ENCODE measurements at regions not wholly inside any gene's neighbourhood (a gene's known extent, or its start where the extent isn't known, plus 50 kb on each side); places are given as distances from the start of the nearest gene placed in this dataset.

GRCh38 chr17:54839447-54839846, 61.2 kb upstream of the TOM1L1 start:
- intact Hi-C loops (cut with micrococcal nuclease) = no loop called here
- H3K4me2 ChIP-seq (ENCODE audit: low read length) = no peak overlapping the region
- H3K27ac ChIP-seq (ENCODE audit: low read depth, low read length) = no peak overlapping the region
- H3K79me2 ChIP-seq (ENCODE audit: insufficient read depth, low read length) = no peaks in the 10 kb centered on the region
- no peak overlapping the region for H3K4me3 ChIP-seq (replicated peaks in 1 of 2; ENCODE audit: low read depth in 1 of 2, low read length in 2 of 2)
- H3K9ac ChIP-seq (ENCODE audit: low read length) = no peak overlapping the region
- no peaks in the 10 kb centered on the region for H4K20me1 ChIP-seq (ENCODE audit: insufficient read depth)
- H2AFZ ChIP-seq (ENCODE audit: low read depth, low read length, poor library complexity, severe bottlenecking) = no peak overlapping the region
- no peaks in the 10 kb centered on the region for H3K9me2 ChIP-seq (ENCODE audit: insufficient read depth)
- H3K9me3 ChIP-seq (ENCODE audit: control insufficient read depth in 1 of 2, insufficient read depth in 1 of 2, low read depth in 1 of 2, low read length in 2 of 2) = no peaks in the 10 kb centered on the region
- H3K27me3 ChIP-seq (ENCODE audit: insufficient read depth, low read length) = peaks cover 13% of the 10 kb centered on the region
- ChIA-PET POLR2A (no interaction called here), RAD21 (ENCODE audit: low non-redundant PET in 1 of 2, low total read pairs in 2 of 2, uncharacterized antibody in 2 of 2, unreplicated experiment in 2 of 2) (no interaction called here), CTCF (no interaction called here)
- no peaks in the 10 kb centered on the region for H3K4me1 ChIP-seq (ENCODE audit: control insufficient read depth in 1 of 2, insufficient read depth in 2 of 2, low read length in 2 of 2)
- DNase-seq (ENCODE audit: low read depth, low spot score) = no peak
- BruUV-seq (replicated peaks) = no TSS peak
- ATAC-seq = no peak
- TF ChIP-seq SRF (IDR thresholded peaks at IDR 0.05; ENCODE audit: low read depth) (no peak), ATF3 (IDR thresholded peaks at IDR 0.05) (no peak), ELF1 (IDR thresholded peaks at IDR 0.05; ENCODE audit: borderline replicate concordance, low read depth) (no peak), RAD21 (IDR thresholded peaks at IDR 0.05; ENCODE audit: low read depth) (no peak), ZFX (IDR thresholded peaks at IDR 0.05) (no peak), FOSL1 (IDR thresholded peaks at IDR 0.05; ENCODE audit: low read depth) (no peak), YY1 (IDR thresholded peaks at IDR 0.05; ENCODE audit: extremely low read depth, insufficient replicate concordance, low read depth, low read length) (no peak), REST (IDR thresholded peaks at IDR 0.05; ENCODE audit: low read depth) (no peak), TCF7L2 (IDR thresholded peaks at IDR 0.05; ENCODE audit: borderline replicate concordance, extremely low read depth, insufficient read depth, insufficient read length) (no peak), ZBTB33 (IDR thresholded peaks at IDR 0.05; ENCODE audit: extremely low read depth, insufficient replicate concordance, low read length) (no peak), EGR1 (IDR thresholded peaks at IDR 0.05; ENCODE audit: low read depth) (no peak), CTCF (IDR thresholded peaks at IDR 0.05 in 2 of 3, conservative IDR thresholded peaks at IDR 0.05 in 1 of 3; ENCODE audit: borderline replicate concordance in 1 of 3, insufficient read depth in 1 of 3, low read depth in 2 of 3, low read length in 2 of 3) (no peak), POLR2A (IDR thresholded peaks at IDR 0.05; ENCODE audit: borderline replicate concordance, extremely low read depth, insufficient read depth, insufficient read length) (no peak), MAX (IDR thresholded peaks at IDR 0.05) (no peak)
- no peaks in the 10 kb centered on the region for H3K36me3 ChIP-seq (ENCODE audit: control insufficient read depth in 1 of 2, insufficient read depth in 2 of 2, low read length in 2 of 2)
